NOMO-1 (cell line): ENCODE measurements at regions not wholly inside any gene's neighbourhood (a gene's known extent, or its start where the extent isn't known, plus 50 kb on each side); places are given as distances from the start of the nearest gene placed in this dataset.
"Not testable (repeated sequence)": the region's sequence is repeated elsewhere in the genome, so short reads cannot be mapped to it uniquely, and the experiment has no call there.

Experiments used
- DNase-seq, 2 experiments: peaks; one replicate each; lab custom pipeline; 2025; ENCODE audit not compliant: unreplicated experiment in 2 of 2; lab: John Stamatoyannopoulos, UW

DNA sequence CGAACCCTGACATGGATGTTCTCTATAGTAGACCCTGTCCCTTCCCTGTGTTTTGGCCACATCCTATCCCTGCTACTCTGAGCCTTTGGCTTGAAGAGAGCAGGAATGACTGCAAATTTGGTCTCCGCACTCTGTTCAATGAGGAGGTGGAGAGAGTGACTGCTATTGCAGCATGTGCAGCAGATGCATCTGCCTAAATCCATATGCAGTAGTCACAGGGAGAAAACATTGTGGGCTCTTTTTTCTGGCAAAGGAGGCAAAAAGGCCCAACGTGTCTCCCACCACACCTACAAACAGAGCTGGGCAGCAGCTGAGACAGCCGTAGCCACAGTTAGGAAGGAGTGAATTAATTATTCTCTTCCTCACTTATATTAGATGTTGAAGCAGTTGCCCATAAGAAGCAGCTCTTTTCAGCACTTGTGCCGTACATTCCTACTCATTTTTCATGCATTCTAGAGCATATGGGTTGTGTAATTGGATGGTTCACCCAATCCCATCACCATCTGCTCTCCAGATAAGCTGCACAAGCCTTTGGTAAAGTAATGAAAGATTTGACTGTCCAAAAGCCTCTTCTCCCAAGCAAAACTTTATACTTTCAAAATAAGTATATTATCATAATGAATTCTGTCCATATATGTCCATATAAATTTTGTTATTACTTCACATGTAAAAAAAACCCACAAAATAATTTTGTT is 147.9 kb upstream of the FAM47A start:
- no peak for DNase-seq

DNA sequence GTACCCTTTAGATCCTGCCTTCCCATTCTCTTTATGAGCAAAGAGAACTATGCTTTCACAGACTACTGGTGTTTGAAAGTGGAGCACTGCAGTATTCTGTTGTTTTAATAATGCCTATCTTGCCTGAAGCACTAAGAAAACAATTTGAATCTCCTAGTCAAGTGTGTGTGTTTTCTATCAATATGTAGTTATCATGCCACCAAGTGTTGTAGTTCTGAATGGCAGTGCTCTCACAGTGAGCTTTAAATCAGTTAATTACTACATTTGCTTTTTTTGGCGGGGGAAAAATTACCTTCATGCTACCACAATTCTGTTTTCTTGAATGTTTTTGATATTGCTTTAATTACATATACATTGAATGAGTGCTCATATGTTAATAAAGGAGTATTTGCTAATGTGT is 143.6 kb upstream of the FAM47A start:
- DNase-seq: peak in 1 of 2 experiments; percentile 21

DNA sequence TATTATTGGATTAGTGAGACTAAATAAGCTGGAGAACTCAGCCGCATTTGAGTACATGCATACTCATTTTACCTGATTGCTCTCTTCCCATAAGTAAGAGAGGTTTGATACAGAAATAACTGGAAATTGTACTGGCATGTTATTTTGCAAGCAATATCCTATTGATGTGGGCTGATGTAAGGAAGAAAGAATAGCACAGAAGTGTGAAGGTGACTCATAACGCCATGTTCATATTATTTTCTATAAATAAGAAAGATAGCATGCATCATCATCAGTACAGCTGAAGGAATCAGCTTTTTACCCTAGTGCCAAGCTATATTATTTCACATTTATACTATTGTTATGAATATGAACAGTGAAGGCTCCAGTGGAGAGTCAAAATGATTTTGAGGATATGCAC is 138.3 kb upstream of the FAM47A start:
- DNase-seq: no peak

DNA sequence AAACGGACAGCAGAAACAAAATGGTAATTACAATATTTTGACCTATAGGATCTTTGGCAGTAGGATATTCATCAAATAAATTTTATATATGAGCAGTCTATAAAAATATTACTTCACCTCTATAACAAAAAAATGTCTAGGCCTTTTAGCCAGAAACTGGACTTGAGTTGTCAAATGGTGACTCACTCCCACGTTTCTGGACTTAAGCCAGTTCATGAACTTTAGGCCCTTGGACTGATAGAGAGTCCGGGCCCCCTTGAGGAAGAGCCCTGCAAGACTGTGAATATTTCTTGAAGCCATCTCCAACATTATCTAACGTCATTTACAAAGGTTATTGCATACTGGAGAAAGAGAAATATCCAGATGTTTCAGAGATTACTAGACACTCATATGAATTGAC is 106.8 kb upstream of the FAM47A start:
- no peak for DNase-seq

DNA sequence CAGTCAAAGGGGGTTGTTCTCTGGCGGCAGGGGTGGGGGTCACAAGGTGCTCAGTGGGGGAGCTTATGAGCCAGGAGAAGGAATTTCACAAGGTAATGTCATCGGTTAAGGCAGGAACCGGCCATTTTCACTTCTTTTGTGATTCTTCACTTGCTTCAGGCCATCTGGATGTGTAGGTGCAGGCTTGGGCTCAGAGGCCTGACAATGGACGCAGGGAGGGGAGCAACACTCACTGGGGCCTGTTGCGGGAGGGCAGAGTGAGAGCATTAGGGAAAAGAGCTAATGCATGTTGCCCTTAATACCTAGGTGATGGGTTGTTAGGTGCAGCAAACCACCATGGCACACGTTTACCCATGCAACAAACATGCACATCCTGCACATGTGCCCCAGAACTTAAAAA is 98.0 kb upstream of the FAM47A start:
- not testable (repeated sequence) for DNase-seq

DNA sequence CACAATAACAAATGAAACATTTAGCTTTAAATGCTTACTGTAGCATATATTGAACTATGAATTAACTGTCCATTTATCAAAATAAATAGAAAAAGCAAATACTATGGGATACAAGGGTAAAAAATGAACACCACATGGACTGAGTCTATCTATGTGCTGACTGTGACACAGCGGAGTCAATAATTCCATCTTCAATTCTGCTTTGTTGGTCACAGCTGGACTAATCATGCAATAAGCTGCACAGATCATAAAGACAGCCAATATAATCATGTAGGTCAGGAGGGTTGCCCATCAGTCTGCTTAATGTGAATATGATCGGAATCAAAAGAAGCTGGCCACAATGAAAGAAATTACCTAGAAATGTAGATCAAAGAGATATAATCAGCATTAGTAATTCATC is 95.7 kb upstream of the FAM47A start:
- no peak for DNase-seq

DNA sequence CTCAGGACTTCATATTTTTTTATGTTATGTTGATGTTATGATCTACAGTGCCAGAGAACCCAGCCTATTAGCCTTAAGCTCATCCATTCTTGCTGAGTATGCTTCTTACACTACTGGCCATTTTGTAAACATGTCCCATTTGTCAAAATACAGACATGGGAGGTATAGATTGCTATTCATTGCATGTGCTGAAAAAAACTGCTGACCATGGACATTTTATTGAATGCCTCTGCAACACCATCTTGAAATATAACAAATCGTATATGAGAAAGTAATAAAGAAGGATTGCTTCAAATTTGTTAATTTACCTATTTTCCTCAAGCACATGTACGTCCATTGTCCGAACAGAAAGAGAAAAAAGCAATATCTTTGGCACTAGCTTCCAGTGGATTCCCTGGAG is 91.5 kb upstream of the FAM47A start:
- no peak for DNase-seq

DNA sequence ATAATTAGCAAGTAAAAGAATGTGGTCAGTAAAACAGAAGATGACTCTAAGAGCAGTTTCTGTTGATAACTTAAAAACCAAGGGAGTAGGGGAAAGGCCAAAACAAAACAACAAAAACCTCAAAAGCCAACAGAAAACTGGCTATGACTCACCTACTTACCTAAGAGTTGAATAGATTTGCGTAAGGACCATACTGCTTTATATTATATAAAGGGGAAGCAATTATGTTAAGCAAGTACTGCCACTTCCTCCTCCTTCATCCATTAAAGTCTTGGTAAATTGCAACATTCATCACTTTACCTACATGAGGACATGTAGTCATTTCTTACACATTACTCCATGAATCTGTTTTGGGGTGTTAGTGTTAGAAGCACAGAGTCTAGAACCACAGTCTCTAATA is 85.9 kb upstream of the FAM47A start:
- peak; percentile 84 to 98 for DNase-seq

DNA sequence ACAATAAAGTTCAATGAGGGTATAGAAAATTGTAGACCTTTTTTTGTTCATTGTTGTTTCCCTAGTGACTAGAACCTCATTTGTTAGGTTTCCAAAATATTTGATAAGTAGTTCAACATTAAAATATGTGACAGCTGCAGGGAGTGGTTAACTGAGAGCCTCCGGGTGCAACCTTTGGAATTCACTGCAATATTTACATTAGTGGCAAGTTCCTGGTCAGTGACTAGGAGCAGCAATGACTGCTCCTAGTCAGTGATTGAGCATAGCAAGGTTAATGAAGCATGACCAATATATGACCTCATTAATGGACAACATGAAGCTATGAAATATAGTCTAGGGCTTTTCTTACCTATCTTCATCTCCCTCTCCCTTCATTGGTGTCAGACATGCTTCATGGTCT is 65.8 kb upstream of the FAM47A start:
- no peak for DNase-seq
